NCI-H146 treated with DMSO at 0.1 percent for 48 hours (cell line): ENCODE measurements at regions not wholly inside any gene's neighbourhood (a gene's known extent, or its start where the extent isn't known, plus 50 kb on each side); places are given as distances from the start of the nearest gene placed in this dataset.
"Not testable (repeated sequence)": the region's sequence is repeated elsewhere in the genome, so short reads cannot be mapped to it uniquely, and the experiment has no call there.

Source experiments
- DNase-seq: peaks from one replicate; lab custom pipeline; 2025; ENCODE audit not compliant: unreplicated experiment; lab: John Stamatoyannopoulos, UW

DNA sequence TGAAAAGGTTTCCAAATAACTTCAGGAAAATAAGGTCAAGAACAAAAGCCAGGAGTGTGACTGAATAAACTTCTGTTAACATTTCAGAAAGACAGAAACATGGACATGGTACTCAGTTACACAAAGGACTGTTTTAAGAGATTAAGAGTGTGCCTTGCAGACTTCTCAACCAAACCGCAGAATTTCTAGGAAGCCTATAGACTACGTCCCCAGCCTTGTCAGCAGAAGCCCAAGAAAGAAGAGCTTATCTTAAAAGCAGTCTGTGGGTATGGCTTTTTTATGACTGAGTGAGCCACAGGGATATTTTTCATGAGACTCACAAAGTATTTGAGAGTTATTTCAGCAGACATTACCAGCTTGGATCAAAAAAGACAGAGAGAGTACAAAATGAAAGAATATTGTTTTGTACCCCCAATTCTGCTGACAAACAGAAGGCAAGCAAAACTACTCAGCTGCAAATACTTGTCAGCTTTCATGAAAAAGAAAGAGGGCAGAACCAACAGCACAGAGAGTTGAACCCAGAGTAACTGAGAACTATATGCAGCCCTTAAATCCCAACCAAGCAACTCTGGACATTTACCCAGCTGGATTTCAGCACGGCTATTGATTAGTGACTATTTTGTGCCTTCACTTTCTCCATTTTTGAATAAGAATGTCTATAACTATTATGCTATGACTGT, 711.0 kb upstream of the CTNND2 start:
- DNase-seq: no peak

DNA sequence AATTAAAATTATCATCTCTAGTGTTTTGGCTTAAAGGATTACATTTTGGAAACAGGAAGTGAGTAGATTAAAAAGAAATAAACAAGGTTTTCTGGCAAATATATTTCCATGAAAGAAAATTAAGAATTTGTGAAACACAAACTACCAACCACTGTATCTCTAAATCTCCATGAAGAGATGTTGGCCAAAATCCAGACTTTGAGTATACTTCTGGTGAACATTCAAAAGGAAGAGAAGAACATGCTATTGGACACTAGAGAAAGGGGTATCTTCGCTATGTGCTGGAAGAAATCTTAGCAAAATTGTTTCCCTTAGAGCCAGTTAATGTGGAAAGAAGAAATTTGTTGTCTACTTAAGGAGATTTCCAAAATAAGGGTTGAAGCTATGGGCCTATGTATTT, 710.4 kb upstream of the CTNND2 start:
- no peak for DNase-seq

DNA sequence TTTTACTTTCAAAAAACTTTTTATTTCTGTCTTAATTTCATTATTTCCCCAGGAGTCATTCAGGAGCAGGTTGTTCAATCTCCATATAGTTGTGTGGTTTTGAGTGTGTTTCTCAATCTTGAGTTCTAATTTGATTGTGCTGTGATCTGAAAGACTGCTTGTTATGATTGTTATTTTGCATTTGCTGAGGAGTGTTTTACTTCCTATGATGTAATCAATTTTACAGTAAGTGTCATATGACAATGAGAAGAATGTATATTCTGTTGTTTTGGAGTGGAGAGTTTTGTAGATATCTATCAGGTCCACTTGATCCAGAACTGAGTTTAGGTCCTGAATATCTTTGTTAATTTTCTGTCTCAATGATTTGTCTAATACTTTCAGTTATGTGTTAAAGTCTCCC, 706.9 kb upstream of the CTNND2 start:
- no peak for DNase-seq

DNA sequence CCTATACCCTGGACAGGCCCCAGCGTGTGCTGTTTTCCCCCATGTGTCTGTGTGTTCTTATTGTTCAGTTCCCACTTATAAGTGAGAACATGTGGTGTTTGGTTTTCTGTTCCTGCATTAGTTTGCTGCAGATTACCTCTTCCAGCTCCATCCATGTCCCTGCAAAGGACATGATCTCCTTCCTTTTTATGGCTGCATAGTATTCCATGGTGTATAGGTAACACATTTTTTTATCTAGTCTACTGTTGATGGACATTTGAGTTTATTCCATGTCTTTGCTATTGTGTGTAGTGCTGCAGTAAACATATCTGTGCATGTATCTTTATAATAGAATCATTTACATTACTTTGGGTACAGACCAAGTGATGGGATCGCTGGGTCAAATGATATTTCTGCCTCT, 703.6 kb upstream of the CTNND2 start:
- DNase-seq: not testable (repeated sequence)

DNA sequence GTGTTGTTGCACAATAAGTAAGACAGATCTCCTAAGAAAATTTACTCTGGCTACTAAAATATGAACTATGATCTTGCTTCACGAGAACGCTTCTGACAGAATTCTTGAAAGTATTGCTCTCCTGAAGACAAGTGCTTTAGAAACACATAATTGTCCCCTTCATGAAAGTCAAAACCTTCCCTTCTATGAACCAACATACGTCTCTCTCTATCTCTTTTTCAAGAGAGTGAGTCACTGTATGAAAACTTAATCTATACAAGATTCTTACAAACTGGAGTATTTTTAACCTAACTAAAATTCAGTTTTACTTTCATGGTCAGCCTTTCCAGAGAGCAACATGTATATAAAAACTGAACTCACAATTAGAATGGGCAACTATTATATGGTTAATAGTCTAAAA, 688.0 kb upstream of the CTNND2 start:
- no peak for DNase-seq

DNA sequence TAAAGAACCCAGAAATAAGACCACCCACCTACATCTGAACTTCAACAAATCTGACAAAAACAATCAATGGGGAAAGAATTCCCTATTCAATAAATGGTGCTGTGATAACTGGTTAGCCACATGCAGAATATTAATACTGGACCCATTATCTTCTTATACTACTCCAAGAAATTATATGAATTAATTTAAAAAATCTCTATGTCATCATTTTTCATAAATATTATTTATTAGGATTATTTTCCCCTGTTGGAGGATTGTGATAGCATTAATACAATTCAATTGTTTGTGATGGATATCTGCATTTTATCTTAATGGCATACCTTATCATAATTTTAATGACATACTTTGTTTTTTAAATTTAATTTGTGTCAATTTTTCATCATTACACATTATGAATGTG, 682.2 kb upstream of the CTNND2 start:
- DNase-seq: no peak

DNA sequence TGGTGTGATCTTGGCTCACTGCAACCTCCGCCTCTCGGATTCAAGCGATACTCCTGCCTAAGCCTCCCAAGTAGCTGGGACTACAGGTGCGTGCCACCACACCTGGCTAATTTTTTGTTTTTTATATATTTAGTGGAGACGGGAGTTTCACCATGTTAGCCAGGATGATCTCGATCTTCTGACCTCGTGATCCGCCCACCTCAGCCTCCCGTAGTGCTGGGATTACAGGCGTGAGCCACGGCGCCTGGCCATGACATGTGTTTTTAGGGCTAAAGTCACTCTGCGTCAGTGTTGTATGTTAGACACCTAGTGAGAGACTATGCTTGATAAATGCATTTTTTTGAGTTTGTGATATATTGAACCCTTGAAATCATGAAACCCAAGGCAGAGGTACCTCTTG, 674.6 kb upstream of the CTNND2 start:
- DNase-seq: not testable (repeated sequence)

DNA sequence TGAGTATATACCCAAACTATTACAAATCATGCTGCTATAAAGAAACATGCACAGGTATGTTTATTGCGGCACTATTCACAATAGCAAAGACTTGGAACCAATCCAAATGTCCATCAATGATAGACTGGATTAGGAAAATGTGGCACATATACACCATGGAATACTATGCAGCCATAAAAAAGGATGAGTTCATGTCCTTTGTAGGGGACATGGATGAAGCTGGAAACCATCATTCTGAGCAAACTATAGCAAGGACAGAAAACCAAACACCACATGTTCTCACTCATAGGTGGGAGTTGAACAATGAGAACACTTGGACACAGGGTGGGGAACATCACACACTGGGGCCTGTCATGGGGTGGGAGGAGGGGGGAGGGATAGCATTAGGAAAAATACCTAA, 672.7 kb upstream of the CTNND2 start:
- not testable (repeated sequence) for DNase-seq

DNA sequence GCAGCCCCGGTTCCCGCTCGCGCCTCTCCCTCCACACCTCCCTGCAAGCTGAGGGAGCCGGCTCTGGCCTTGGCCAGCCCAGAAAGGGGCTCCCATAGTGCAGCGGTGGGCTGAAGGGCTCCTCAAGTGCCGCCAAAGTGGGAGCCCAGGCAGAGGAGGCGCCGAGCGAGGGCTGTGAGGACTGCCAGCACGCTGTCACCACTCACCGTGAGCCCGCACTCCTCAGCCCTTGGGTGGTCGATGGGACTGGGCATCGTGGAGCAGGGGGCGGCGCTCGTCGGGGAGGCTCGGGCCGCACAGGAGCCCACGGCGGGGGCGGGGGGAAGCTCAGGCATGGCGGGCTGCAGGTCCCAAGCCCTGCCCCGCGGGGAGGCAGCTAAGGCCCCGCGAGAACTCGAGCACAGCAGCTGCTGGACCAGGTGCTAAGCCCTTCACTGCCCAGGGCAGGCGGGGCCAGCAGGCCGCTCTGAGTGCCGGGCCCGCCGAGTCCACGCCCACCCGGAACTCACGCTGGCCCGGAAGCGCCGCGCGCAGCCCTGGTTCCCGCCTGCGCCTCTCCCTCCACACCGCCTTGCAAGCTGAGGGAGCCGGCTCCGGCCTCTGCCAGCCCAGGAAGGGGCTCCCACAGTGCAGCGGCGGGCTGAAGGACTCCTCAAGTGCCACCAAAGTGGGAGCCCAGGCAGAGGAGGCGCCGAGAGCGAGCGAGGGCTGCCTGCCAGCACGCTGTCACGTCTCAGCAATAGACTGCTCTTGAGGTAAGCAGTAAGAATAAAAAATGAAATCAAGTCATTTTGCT, 670.2 kb upstream of the CTNND2 start:
- DNase-seq: peak; percentile 85

DNA sequence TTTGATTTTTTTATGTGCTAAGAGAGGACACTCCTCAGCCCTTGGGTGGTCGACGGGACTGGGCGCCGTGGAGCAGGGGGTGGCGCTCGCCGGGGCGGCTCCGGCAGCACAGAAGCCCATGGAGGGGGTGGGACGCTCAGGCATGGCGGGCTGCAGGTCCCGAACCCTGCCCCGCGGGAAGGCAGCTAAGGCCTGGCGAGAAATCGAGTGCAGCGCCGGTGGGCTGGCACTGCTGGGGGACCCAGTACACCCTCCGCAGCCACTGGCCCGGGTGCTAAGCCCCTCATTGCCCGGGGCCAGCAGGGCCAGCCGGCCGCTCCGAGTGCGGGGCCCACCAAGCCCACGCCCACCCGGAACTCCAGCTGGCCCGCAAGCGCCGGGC, 669.7 kb upstream of the CTNND2 start:
- DNase-seq: not testable (repeated sequence)

DNA sequence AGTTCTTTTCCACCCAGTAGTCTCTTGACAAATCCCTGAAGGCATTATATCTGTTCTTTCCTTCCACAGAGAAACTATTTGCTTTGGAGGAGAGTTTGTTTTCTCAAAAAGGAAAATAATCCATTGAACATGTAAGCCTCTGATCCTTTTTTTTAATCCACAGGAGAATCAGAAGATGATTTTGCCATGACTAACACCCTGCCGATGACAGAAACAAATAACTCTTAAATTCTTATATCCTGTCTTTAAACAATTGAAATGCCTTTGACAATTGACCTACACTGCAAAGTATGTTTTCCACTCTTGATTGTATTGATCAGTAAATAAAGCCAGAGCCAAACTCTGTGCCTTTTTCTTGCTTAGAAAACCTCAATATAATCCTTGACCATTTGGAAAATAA, 666.4 kb upstream of the CTNND2 start:
- DNase-seq: no peak

DNA sequence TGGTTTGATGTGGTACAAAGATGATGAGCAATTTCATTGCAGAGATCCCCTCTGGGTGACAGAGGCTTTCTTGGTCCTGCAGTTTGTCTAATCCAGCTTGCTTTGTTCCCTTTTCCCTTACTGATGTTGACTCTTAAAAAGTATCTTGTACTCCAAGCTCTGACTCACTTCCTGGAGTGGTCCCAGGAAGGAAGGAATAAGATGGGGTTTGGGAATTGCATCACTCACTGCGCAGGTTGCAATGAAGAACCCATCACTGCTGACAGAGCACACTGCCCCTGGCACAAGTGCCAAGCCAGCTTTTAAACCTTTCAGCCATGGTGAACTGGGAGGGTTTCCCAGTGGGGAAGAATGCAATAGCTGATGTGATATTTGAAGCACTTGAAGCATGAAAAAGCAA, 662.2 kb upstream of the CTNND2 start:
- no peak for DNase-seq

DNA sequence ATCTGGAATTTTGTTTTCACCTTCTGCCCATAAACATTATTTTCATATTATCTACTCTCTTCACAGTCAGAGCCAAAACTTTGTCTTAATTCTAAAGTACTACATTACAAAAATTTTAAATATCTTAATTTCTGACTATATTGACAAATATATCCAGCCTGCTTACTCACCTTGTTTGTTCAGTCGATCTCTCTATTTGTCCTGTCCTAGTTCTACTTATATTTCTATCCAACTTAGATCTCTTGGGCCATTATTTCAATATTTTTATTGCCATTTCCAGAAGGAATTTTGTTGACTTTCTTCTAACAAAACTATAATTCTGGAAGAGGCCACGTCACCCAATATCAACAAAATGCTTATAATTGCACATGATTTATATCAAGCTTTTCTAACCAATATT, 652.8 kb upstream of the CTNND2 start:
- no peak for DNase-seq

DNA sequence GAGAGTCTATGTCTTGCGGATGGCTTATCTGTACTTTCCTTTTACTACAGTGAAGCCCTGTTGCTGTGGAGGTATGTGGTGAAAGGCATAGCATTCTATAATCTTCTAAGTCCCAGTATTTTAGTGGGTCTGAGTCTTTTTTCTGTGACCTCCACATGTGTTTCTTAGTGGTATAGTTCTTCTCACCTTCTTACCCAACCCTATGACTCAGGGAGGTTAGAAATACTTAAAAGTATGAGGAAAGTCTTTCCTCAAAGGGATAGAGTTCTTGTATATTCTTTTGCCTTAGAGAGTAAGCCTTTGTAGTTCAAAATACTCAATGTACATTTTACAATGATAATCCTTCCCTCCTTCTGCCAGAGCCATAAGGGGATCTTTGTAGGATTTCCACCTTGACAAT, 621.9 kb upstream of the CTNND2 start:
- no peak for DNase-seq

DNA sequence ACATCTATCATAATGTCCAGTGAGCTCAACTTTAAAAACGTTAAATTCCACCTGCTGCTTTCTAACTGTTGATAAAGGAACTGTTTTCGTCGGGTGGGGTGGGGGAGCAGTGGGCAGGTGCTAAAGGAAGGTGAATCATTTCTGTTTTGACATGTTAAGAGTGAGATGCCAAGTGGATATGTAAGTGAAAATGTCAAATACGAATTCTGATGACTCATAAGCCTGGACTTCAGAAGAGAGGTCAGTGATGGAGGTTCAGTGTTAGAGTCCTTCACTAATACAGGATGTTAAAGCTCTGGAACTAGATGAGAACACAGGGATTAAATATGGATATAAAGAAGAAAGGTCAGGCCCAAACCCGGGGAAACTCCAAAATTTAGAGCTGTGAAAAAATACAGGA, 617.9 kb upstream of the CTNND2 start:
- DNase-seq: no peak

DNA sequence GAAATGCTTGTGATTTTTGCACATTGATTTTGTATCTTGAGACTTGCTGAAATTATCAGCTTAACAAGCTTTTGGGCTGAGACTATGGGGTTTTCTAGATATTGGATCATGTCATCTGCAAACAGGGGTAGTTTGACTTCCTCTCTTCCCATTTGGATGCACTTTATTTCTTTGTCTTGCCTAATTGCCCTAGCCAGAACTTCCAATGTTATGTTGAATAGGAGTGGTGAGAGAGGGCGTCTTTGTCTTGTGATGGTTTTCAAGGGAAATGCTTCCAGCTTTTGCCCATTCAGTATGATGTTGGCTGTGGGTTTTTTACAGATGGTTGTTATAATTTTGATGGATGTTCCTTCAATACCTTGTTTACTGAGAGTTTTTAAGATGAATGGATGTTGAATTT, 600.7 kb upstream of the CTNND2 start:
- not testable (repeated sequence) for DNase-seq

DNA sequence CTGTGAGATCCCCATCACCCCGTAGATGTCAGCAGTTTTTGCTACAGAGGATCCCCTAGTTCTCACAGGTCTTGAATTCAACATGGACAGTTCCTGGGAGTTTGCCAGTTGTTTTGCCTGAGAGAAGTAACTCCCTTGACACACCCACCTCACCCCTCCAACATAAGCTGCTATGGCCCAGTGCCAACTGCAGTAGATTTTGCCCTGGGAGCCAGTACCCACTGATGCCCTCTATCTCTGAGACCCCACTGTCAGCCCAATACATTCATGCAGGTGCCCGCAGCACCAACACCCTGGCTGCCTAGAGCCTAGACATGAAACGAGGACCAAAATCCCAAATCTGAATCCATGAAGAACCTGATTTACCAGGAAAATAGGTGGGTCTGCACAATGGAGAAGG, 583.9 kb upstream of the CTNND2 start:
- DNase-seq: no peak

DNA sequence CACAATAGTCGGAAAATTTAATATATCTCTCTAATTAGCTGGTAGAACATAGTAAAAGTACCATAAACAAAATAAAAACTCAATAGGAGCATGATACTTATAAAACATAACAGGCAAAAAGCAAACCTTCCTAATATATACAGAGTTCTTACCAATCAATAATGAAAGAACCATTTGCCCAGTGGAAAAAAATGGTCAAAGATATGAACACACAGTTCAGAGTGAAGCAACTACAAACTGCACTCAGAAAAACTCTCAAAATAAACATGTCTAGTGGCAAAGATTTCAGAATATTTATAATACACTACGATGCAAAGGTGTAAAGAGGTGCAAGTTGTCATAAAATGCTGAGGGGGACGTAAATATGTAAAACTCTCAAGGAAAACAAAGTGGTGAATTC, 576.2 kb upstream of the CTNND2 start:
- DNase-seq: no peak

DNA sequence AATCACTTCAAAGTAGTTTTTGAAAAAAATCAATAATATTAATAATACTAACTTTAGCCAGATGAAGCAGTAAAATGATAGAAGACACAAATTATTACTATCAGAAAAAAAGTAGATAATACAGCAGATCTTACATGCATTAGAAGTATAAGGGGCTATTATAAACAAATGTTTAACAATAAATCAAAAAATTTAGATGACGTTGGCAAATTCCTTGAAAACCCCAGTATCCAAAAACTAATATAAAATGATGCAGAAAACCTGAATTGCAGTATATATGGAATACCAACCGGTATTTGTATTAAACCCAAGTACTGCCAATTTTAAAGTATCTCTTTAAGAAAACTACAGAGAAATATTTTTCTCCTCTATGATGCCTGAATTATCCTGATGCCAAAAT, 573.3 kb upstream of the CTNND2 start:
- no peak for DNase-seq

DNA sequence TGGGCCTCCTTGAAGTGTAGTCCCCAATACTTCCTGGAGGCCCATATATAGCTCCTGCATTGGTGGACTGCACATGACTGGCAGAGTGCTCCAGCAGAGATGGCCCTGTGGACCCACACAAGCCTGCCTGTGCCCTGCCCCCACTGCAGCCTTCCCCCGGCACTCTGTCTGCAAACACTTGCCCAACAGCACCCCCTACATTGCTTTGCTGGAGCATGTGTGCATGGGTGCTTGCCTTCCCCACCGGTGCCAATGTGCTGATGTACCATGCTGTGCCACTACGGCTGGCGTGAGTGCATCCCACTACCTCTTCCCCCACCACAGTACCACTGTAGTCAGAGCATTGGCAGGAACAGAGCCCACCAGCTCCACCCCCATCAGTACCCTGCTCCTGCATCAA, 563.6 kb upstream of the CTNND2 start:
- no peak for DNase-seq

DNA sequence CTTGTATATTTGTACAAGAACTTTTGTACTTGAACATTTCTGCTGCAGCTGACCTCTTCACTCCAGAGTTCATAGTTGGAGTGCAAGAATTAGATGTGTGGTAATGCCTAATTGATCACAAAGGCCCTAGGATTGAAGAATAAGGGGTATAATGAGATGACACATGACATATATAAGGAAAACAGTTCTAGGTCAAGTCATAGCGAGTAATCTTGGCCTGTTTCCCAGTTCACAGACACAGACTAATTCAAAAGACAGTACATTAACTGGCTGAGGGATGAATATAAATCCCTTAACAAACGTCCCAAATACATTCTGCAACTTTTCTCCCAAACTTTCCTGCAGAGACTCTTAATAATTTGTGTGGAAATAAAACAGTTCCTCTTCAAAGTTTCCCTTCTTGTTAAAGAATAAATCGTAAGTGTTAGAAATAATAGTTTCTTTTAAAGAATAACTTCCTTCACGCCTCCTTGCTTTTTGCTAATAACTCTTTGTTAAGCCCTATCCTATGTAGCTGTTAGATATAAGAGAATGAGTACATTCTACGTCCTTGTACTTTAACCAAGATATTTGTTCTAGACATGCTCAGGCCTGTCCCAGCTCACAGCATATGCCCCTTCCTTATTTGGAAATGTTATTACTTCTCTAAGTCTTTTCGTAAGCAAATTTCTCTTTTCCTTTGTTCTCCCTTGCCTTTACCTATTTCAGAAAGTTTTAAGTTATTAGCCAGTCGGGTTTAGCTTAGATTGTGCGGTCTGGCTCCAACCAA, 556.4 kb upstream of the CTNND2 start:
- DNase-seq: no peak

DNA sequence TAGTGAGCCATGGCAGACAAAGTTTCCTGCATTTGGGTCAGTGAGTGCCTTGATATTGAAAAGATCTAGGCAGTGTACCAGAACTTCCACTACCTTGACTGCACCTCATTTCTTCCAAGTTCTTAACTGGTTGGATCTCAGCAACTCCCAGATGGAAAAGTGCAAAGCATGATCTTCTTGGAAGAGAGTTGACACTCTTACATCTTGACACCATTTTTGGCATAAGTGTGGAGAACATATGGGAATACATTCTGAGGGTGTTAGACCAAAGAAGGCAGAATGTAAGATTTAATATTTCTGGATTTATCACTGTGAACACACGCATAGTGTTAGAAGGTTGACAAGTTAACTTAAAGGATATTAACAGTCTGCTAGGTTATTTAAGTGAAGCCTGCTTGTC, 555.1 kb upstream of the CTNND2 start:
- DNase-seq: no peak
